ENCODE measurements at regions not wholly inside any gene's neighbourhood (a gene's known extent, or its start where the extent isn't known, plus 50 kb on each side); places are given as distances from the start of the nearest gene placed in this dataset.

GRCh38 chr4:112818594-112818965, 181.6 kb downstream of the LARP7 start:
- TF ChIP-seq, protein P1, sequence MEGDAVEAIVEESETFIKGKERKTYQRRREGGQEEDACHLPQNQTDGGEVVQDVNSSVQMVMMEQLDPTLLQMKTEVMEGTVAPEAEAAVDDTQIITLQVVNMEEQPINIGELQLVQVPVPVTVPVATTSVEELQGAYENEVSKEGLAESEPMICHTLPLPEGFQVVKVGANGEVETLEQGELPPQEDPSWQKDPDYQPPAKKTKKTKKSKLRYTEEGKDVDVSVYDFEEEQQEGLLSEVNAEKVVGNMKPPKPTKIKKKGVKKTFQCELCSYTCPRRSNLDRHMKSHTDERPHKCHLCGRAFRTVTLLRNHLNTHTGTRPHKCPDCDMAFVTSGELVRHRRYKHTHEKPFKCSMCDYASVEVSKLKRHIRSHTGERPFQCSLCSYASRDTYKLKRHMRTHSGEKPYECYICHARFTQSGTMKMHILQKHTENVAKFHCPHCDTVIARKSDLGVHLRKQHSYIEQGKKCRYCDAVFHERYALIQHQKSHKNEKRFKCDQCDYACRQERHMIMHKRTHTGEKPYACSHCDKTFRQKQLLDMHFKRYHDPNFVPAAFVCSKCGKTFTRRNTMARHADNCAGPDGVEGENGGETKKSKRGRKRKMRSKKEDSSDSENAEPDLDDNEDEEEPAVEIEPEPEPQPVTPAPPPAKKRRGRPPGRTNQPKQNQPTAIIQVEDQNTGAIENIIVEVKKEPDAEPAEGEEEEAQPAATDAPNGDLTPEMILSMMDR (IDR thresholded peaks at IDR 0.05), result no peak
- TF ChIP-seq EP300 (IDR thresholded peaks at IDR 0.05), result no peak
